PFSK-1 (cell line): ENCODE measurements at regions not wholly inside any gene's neighbourhood (a gene's known extent, or its start where the extent isn't known, plus 50 kb on each side); places are given as distances from the start of the nearest gene placed in this dataset.

ENCODE experiments used
- FOXP2 ChIP-seq: optimal IDR thresholded peaks from 2 replicates; pipeline ENCODE3; 2011; ENCODE audit warnings: borderline replicate concordance, control low read depth, inconsistent platforms; ENCODE audit not compliant: insufficient read depth; ENCODE audit errors: extremely low read length, extremely low read depth
- POLR2AphosphoS5 ChIP-seq: IDR thresholded peaks from 2 replicates; pipeline ENCODE4 v1.6.1; 2012; ENCODE audit warnings: low read depth, mild to moderate bottlenecking, control low read depth, low read length, moderate library complexity
- SIN3A ChIP-seq: IDR thresholded peaks from 2 replicates; pipeline ENCODE4 v1.6.1; 2012; ENCODE audit warnings: mild to moderate bottlenecking, low read length, moderate library complexity, borderline replicate concordance; ENCODE audit not compliant: insufficient read depth
- TAF1 ChIP-seq: IDR thresholded peaks from 2 replicates; pipeline ENCODE4 v1.6.1; 2012; ENCODE audit warnings: low read length, control low read depth, borderline replicate concordance; ENCODE audit not compliant: insufficient read depth
- TF ChIP-seq, protein P1 (sequence below), 2 experiments: IDR thresholded peaks; 2 replicates each; pipeline versions ENCODE4 v1.6.1 to v1.8.0; 2011 to 2012; ENCODE audit warnings: low read depth in 2 of 2, low read length in 2 of 2, control low read depth in 1 of 2, inconsistent platforms in 1 of 2, mild to moderate bottlenecking in 1 of 2, moderate library complexity in 1 of 2; ENCODE audit not compliant: insufficient read depth in 1 of 2

DNA sequence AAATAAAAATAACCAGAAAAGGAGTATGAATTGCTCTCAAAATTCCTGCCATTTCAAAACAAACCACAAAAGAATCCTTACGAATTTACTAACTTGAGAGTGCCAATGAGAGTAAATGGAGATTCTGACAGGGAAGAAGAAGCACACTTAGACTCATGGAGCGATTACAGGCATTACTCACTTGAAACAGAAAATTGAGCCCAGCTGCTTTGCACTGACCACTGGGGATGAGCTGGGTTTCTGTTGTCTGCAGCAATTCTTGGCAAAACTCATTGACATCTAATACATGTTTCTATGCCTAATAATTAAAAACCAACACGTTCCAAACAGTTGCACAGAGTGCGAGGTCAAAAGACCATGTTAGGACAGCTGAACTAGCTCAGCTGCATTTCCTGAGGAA, 731.6 kb downstream of the DNAH5 start:
- no peak for TF ChIP-seq TAF1
- TF ChIP-seq, protein P1, sequence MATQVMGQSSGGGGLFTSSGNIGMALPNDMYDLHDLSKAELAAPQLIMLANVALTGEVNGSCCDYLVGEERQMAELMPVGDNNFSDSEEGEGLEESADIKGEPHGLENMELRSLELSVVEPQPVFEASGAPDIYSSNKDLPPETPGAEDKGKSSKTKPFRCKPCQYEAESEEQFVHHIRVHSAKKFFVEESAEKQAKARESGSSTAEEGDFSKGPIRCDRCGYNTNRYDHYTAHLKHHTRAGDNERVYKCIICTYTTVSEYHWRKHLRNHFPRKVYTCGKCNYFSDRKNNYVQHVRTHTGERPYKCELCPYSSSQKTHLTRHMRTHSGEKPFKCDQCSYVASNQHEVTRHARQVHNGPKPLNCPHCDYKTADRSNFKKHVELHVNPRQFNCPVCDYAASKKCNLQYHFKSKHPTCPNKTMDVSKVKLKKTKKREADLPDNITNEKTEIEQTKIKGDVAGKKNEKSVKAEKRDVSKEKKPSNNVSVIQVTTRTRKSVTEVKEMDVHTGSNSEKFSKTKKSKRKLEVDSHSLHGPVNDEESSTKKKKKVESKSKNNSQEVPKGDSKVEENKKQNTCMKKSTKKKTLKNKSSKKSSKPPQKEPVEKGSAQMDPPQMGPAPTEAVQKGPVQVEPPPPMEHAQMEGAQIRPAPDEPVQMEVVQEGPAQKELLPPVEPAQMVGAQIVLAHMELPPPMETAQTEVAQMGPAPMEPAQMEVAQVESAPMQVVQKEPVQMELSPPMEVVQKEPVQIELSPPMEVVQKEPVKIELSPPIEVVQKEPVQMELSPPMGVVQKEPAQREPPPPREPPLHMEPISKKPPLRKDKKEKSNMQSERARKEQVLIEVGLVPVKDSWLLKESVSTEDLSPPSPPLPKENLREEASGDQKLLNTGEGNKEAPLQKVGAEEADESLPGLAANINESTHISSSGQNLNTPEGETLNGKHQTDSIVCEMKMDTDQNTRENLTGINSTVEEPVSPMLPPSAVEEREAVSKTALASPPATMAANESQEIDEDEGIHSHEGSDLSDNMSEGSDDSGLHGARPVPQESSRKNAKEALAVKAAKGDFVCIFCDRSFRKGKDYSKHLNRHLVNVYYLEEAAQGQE (IDR thresholded peaks at IDR 0.05; ENCODE audit: insufficient read depth in 1 of 2, low read depth in 2 of 2, low read length in 2 of 2), result no peak
- no peak for TF ChIP-seq POLR2AphosphoS5
- TF ChIP-seq SIN3A, result no peak
- TF ChIP-seq FOXP2, result no peak

GRCh38 chr5:13211064-13211463, 733.4 kb downstream of the DNAH5 start:
- TF ChIP-seq TAF1 (no peak), FOXP2 (no peak), SIN3A (no peak), POLR2AphosphoS5 (no peak)
- TF ChIP-seq, protein P1 (IDR thresholded peaks at IDR 0.05; ENCODE audit: insufficient read depth in 1 of 2, low read depth in 2 of 2, low read length in 2 of 2), result no peak

DNA sequence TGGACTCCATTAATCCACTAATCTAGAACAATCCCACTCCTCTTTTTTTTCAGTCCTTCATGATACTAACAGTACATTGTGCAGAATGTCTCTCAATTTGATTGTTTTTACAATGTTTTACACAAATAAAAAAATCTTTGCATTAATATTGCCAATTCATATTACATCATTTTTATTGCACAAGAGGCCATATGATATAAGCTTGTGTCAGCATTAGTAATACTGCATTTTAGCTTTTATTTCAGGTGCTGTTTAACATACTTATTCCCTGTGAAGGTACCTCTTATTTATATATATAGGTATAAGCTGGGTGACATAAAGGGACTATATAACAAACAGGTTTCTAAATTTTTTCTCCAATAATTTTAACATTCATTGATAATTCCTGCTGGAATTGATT, 737.4 kb downstream of the DNAH5 start:
- no peak for TF ChIP-seq TAF1
- no peak for TF ChIP-seq SIN3A
- TF ChIP-seq, protein P1 (IDR thresholded peaks at IDR 0.05; ENCODE audit: insufficient read depth in 1 of 2, low read depth in 2 of 2, low read length in 2 of 2), result no peak
- TF ChIP-seq FOXP2, result no peak
- TF ChIP-seq POLR2AphosphoS5, result no peak

GRCh38 chr5:13201022-13201421, 743.5 kb downstream of the DNAH5 start:
- TF ChIP-seq POLR2AphosphoS5 (no peak), SIN3A (no peak), FOXP2 (no peak), TAF1 (no peak)
- TF ChIP-seq, protein P1 (IDR thresholded peaks at IDR 0.05; ENCODE audit: insufficient read depth in 1 of 2, low read depth in 2 of 2, low read length in 2 of 2), result no peak

DNA sequence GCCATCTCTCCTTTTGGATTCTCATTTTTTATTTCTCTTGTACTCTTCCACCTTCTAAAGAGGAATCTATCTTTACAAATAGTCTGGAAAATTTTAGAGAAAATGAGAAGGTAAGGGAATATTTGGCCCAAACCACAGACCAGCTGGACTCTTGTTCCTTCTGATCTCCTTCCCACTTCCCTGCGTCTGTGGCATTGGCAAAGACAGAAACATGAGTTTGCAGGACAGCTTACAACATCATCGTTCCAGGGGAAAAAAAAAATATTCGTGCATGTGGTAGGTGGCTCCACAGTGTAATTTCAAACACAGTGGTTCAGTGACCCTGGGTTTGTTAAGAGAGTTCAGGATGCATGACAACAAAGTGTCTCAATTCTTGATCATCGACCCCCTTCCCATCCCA, 755.0 kb downstream of the DNAH5 start:
- no peak for TF ChIP-seq SIN3A
- no peak for TF ChIP-seq FOXP2
- TF ChIP-seq POLR2AphosphoS5, result no peak
- TF ChIP-seq, protein P1 (IDR thresholded peaks at IDR 0.05; ENCODE audit: insufficient read depth in 1 of 2, low read depth in 2 of 2, low read length in 2 of 2), result no peak
- no peak for TF ChIP-seq TAF1
